ENCODE measurements at regions not wholly inside any gene's neighbourhood (a gene's known extent, or its start where the extent isn't known, plus 50 kb on each side); places are given as distances from the start of the nearest gene placed in this dataset.

DNA sequence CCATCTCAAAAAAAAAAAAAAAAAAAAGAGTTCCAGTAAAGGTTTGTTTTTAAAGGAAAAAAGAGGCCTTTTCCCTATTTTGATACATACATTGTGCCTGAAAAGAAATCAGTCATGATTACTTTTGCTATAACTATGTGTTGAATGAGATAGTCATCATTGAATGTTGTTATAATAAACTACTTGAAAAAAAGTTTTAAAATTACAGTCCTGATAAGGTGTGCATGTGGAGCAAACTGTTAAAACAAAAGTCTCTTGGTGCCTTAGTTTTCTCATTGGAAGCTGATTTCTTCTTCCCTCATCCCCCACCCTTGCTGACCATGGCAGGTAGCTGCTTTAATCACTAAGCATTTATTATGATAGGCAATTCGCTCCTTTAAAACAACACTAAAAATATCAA lies 172.3 kb upstream of the TBCA start:
- no peak for DNase-seq (ENCODE audit: low read depth)

DNA sequence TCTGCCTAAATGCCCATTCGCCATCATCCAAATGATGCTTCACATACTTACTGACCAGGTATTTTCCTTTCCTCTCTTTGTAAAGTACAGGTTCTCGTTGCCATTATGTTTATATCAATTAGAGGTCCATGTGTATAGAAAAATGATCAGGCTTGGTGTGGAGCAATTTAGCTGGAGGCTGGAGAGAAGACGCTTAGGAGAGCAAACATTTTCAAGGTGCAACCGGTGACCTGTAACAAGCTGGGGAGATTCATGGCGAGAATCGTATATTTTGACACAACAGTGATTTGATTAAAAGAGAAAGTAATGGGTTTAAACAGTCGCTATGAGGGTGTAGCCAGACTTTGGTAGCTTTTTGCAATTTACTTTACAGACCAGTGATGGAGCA lies 170.9 kb upstream of the TBCA start:
- DNase-seq (ENCODE audit: low read depth): no peak

DNA sequence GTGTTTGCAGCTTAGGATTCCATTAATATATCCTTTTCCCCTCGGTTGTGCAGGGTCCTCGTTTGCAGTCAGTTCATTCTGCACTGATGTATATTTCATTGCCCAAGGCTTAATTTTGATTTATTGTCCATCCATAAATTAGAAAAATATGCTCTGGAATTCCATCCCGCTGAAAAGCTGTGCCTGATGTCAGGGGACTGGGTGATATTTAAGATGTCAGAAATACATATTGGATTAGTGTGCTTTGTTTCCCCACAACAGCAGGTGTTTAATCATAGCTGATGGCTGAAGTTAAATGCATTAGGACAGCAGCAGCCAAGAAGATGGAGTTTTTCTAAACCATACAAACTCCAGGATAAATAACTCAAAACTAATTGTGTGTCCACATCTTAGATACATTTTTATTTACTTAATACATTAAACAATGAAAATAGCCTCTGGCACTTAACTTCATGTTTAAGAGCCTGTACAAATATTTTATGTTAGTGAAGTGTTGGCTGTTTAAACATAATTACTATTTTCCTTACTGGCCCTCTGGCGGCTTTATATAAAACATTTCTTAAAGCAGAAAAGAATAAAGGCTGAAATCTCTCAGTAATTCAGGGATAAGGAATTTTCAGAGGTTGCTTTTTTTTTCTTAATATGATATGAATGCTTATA lies 170.4 kb upstream of the TBCA start:
- no peak for DNase-seq (ENCODE audit: low read depth)

DNA sequence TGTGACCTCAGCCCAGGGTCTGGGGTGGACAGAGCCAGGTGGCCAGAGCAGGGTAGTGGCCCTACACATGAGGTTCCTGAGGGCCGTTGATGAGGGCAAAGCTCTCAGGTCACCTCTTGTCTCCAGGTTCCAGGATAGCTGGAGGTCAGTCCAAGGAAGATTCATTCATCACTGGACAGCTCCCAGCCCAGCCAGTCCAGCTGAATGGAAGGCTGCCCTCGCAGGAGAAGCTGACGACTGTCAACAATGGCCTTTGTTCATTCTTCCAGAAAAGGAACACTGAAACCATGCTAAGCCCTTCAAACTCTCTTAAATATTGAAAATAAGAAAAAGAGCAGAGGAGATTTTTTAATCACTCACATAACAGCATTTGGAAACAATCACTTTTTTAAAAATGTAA lies 169.7 kb upstream of the TBCA start:
- no peak for DNase-seq (ENCODE audit: low read depth)

DNA sequence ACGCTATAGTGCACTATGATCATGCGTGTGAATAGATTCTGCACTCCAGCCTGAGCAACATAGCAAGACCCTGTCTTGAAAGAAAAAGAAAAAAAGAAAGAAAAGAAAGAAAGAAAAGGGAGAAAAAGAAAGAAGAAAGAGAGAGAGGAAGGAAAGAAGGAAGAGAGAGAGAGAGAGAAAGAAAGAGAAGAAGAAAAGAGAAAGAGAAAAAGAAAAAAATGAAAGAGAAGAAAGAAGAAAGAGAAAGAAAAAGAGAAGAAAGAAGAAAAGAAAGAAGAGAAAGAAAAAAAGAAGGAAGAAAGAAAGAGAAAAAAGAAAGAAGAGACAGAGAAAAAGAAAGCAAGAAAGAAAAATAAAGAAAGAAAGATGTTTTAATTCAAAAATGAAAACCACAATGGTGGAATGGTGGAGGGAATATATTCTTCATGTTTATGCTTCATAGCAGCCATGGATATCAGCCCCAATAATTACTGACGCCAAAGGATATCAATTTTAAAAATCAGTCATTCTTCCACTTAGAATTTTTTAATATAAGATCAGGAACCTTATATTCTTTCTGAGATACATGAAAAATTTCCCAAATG lies 168.7 kb upstream of the TBCA start:
- no peak for DNase-seq (ENCODE audit: low read depth)

DNA sequence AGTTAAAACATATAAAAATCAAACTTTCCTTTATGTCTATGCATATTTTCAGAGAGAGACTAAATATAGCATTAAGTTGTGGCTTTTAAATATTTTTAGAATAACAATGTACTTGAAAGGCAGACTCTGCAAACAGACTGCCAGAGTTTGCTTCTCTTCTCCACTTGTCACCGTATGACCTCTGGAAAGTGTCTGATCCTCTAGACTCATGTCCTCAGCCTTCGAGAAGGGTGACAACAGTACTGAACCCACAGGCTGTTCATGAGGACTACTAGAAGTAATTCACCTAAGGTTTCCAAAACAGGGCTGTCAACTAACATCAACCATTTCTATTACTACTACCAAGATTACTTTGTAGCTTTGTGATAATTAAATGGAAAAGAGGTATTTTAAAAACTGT lies 167.7 kb upstream of the TBCA start:
- DNase-seq (ENCODE audit: low read depth): no peak

DNA sequence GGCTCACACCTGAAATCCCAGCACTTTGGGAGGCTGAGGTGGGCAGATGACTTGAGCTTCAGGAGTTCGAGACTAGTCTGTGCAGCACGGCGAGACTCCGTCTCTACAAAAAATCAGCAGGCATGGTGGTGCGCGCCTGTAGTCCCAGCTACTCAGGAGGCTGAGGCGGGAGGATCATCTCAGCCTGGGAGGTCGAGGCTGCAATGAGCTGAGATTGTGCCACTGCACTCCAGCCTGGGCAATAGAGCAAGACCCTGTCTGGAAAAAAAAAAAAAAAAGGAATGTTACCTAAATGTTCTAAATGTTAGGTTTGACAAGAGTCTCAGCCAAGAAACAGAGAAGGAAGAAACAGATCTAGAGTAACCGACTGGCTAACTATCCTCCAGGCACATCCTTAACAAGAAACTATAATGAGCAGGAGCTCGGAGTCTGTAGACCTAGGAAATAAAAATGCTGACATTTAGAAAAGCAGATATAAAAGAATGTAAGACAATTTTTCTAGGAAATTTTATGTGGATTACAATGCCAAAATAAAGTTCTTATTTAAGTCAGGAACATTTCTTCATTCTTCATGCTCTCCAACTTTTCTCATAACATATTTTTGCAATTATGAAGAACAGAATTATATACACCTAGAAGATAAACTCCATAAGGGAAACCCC lies 166.6 kb upstream of the TBCA start:
- DNase-seq (ENCODE audit: low read depth): no peak

DNA sequence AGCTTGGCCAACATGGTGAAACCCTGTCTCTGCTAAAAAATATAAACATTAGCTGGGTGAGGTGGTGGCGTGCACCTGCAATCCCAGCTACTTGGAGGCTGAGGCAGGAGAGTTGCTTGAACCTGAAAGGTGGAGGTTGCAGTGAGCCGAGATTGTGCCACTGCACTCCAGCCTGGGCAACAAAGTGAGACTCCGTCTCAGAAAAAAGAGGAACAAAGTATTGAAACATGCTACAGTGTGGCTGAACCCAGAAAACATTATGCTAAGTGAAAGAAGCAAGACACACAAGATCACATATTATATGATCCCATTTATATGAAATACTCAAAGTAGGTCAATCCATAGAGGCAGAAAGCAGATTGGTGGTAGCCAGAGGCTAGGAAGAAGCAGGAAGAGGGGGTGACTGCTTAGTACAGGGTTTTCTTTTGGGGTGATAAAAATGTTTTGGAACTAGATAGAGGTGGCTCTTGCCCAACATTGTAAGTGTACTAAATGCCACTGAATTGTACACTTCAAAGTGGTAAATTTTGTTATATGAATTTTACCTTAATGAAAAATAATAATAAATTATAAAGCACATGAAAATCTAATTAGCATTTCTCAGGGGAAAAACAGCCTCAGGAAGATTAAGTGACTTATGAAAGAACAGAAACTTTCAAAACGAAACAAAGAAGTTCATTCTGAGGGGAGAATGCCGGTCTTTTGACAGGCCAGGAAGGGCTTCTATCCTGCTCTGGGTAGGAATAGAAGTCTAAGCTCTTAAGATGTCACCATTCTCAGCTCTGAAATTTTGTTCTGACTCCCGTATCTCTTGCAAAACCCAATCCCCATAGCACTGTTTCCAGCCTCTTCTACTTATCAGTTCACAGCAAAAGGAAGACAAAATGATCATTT lies 161.1 kb upstream of the TBCA start:
- DNase-seq (ENCODE audit: low read depth): no peak

DNA sequence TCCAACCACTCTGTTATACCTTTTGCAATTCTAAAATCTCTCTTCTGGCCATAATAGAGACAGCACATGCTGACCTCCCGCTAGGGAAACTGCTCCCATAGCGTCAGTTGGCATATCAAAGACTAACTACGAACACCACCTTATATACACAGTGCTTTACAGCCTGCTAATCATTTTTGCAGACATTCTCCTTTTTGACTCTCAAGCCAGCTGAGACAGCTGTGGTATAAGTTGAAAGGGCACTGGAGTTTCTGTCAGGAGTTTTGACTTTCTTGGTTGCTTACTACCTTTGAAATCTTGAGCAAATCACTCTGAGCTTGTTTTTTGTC lies 160.2 kb upstream of the TBCA start:
- no peak for DNase-seq (ENCODE audit: low read depth)

DNA sequence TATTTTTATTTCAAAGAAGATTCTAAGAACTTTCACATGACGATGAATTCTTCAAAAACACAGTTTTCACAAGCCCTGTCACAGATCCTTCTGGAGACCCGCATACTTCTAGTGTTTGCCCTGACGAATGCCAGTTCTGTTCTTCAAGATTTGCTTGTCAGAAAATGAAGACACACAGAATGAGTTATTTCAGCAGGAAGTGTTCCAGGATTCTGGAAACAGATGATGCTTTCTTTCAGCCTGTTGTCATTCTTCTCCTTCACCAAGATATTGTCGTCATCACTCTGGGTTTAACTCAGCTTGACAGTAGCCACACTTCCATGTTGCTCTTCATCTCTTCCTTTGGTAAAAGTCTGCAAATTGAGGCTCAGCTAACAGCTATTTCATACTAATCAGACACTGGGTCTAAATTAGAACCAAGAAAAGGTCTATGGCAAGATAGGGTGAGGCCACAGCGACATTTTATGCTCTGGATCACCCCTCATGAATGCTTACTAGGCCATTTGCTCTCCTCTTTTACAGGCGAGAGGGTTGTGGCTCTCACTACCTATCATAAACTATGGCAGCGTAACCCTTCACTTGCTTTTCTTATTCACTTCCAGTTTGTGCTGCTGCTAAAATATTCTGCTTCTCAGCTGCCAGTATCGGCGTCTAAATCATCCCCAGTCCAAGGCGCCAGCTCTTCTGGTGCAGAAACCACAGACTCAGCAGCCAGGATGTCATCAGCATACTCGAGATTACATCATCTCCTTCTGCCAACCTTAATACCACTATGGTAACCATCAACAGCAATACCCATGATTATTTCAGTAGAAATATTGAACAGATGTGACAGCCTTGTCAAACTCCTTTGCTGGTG lies 159.6 kb upstream of the TBCA start:
- no peak for DNase-seq (ENCODE audit: low read depth)

DNA sequence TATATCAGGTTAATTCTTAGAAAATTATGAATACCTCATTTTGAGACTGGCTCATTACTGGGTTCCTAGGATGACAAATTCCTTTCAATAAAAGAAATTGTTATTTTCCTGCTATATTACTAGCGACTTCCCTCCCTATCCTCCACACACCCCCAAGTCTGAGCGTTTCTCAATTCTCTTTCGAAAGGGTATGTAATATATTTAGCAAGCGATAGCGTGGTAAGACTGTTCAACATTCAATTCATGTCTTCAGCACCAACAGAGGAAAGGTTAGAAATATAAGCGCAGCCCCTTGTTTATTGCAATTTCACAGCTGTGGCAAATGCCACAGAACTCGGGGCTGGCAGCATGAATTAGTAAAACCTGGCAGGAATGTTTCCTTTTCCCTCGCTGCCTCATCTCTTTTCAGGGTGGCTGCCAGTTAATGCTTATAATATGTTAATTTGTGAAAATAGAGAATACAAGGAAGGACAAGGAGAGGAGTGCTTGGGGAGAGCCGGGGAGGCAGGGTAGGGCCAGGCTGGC lies 152.7 kb upstream of the TBCA start:
- DNase-seq (ENCODE audit: low read depth): no peak

DNA sequence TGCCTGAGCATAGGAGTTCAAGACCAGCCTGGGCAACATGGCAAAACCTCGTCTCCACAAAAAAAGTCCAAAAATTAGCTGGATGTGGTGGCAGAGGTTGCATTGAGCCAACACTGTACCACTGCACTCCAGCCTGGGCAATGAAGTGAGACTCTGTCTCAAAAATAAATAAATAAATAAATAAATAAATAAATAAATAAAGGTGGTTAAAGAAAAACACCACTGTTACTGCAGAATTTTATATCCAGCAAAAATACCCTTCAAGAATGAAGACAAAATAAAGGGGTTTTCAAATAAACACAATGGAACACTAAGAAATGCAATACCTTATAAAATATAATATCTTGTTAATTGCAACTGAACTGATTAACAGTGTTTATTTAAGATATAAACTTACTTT lies 150.2 kb upstream of the TBCA start:
- DNase-seq (ENCODE audit: low read depth): no peak

DNA sequence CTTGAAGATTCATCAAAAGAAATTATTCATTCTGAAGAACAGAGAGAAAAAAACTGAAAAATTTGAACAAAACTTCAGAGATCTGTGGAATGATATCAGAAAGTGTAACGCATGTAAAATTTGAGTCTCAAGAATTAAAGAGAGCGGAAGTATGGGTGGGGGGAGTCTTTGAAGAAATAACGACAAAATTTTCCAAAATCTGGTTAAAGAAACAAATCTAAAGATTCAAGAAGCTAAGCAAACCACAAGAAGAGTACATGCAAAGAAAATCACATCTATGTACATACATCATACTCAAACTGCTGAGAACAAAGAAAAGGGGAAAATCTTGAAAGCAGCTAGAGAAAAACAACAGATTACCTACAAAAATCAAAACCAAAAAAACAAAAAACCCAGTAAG lies 149.4 kb upstream of the TBCA start:
- DNase-seq (ENCODE audit: low read depth): no peak

DNA sequence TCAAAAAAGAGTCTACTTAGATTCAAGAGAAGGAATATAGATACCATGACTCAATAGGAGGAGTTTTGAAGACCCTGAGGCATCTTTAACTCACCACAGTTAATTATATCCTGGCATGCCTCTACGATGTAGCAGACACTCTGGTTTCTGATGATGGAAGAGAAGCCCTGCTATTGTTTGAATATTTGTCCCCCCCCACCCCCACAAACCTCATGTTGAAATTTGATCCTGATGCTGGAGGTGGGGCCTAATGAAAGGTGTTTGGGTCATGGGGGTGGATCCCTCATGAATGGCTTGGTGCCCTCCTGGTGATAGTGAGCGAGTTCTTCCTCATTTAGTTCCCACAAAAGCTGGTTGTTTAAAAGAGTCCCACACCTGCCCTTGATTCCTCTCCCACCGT lies 147.9 kb upstream of the TBCA start:
- DNase-seq (ENCODE audit: low read depth): no peak

DNA sequence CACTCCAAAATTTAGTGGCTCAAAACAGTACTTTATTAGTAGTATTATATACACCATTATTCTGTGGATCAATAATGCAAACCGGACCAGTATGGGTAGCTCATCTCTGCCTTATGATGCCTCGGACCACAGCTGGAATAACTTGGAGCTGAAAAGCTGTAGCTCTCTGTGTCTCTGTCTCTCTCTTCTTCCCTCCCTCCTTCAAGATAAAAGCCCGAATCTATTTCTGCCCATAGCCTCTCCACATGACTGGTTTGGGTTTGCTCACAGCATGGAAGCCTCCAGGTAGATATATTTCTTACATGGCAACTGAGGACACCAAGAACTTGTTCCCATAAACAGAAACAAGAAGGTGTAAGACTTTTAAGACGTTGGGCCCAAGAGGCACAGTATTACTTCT lies 147.5 kb upstream of the TBCA start:
- DNase-seq (ENCODE audit: low read depth): no peak

DNA sequence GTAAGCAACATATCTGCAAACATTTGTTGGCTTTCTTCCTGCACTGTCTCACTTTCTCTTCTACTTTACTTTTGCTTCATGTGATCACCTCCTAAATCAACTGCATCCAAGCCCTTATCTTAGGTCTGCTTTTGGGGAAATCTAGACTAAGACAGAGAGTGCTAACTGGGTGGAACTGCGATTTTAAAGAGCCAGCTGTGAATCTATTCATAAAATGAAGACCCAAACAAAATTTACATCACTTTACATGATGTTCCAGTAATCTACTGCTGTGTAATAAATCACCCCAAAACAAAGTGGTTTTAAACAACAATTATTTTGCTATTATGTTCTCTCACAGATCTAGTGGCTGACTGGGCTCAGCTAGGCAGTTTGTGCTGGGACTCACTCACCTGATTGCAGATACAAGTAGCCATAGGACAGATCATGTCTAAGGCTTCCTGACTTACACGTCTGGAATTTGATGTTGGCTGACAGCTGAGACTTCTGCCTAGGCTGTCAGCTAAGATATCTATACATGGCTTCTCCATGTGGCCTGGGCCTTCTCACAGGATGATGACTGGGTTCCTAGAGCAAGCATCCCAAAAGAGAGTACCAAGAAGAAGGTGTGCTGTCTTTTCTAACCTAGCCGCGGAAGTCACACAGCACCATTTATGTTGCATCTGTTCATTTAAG lies 145.1 kb upstream of the TBCA start:
- DNase-seq (ENCODE audit: low read depth): no peak

DNA sequence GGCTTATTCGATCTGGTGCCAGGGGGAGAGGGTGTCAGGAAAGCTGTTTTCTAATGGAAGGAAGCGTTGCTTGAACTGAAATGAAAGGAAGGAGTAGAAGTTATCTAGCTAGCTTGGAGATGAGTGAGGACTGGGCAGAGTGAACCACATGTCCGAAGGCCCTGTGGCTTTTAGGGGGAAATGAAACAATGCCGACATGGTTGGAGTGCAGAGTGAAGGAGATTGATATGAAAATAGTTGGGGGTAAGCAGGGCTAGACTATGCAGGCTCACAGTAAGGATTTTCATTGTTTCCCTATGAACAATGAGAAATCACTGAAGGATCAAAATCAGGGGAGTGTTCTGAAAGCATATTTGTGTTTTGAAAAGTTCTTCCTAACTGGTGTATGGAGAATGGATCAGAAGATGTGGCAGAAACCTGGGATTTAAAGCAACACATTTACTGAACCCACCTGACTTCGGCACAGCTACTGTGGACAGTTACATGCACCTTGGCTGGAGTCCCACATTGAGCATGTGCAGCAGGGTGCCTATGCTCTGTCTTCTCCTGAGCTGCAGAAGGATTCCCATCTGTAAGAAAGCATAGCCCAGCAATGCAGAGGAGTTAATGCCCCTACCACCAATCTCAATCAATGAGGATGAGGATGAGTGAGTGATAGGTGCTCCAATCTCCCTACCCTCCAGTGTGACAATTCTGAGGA lies 144.4 kb upstream of the TBCA start:
- DNase-seq (ENCODE audit: low read depth): no peak

DNA sequence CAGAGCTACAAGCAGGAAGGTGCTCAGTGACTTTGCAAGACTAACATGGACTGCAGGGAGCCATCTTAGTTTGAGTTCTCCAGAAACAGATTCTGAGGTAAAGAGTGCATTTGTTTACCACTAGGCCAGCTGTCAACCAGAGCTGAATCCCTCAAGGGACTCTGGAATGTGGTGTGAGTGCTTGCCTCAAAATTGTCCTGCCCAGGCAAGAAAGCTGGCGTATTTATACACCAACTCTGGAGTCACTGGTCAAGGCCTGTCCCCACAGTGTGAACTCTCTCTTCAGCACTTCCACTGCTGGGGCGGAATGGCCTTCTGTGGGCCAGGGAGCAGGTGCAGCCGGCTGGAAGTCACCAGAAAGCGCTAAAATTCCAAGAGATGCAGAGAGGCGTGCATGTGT lies 139.2 kb upstream of the TBCA start:
- no peak for DNase-seq (ENCODE audit: low read depth)

DNA sequence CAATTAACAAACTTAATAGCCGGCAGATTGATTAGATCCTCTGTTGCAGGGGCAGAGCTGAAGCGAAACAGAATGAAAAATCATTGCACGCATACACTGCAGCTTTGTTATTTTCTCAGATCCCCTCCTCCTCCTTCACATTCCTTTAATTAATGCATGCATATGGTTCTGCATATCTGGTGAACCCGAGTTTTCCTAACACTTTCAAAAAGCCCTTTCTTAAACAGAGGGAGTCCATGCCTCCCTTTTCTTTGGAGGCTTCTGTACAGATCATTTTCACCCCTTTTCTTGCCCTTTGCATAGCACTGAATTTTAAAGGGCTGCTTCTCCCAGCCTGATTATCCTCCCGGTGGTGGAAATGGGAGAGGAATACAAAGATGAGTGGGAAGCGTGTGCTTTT lies 136.6 kb upstream of the TBCA start:
- no peak for DNase-seq (ENCODE audit: low read depth)

DNA sequence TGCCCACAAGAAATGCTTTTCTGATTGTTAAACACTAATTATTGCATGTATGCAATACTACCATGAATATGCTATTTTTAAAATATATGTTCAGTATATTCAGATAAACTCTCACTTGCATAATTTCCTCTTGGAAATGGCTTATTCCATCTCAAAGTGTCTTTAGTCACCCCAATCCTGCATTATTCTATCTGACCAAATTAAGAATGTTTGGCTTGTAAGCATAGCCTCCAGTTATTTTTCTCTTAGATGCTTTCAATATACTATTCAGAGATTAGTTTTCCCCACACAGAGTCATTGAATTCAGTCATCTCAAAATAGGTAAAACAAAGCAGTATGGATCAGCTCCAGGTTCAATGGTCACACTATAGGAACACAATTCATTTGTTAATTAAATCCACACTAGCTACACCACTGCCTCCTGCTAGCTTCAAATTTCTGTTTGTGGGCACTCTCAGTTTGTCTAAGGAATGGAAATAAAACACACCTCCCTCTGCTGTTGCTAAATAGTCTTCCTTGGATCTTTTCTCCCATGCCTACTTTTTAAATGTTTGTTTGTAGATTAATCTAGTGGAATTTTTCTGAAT lies 134.6 kb upstream of the TBCA start:
- DNase-seq (ENCODE audit: low read depth): no peak

Measured in CMK (cell line).